Suprapubic skin (tissue), 4 donors: ENCODE measurements at regions not wholly inside any gene's neighbourhood (a gene's known extent, or its start where the extent isn't known, plus 50 kb on each side); places are given as distances from the start of the nearest gene placed in this dataset.

Experiments used
- CTCF ChIP-seq, 2 donors: fragments of 200-600 bp in 1 of 2; fragments of 450-650 bp in 1 of 2; sonication (generic) in 1 of 2; IDR thresholded peaks; one replicate each; pipeline ENCODE4 v1.5.1; 2016 to 2019; ENCODE audit warnings: antibody characterized with exemption in 2 of 2, mild to moderate bottlenecking in 1 of 2, moderate library complexity in 1 of 2
- EP300 ChIP-seq: sonication (generic); formaldehyde crosslinking; IDR thresholded peaks from one replicate; pipeline ENCODE4 v1.6.1; 2017; ENCODE audit warnings: antibody characterized with exemption
- POLR2A ChIP-seq, 2 donors: fragments of 450-650 bp; IDR thresholded peaks; one replicate each; pipeline ENCODE4 v1.6.1; 2017; ENCODE audit warnings: antibody characterized with exemption in 2 of 2, mild to moderate bottlenecking in 2 of 2, moderate library complexity in 2 of 2
- POLR2AphosphoS5 ChIP-seq, 3 donors: sonication (generic); formaldehyde crosslinking; IDR thresholded peaks; one replicate each; pipeline ENCODE4 v1.6.1; 2017; ENCODE audit warnings: antibody characterized with exemption in 3 of 3

- no peak for TF ChIP-seq POLR2A (IDR thresholded peaks at IDR 0.05)
- no peak for TF ChIP-seq CTCF (IDR thresholded peaks at IDR 0.05)
- TF ChIP-seq POLR2AphosphoS5 (IDR thresholded peaks at IDR 0.05) = no peak
- no peak for TF ChIP-seq EP300
These were observed 218.2 kb upstream of the ADAMTS16 start for GRCh38 chr5:4921929-4922328.
